B cell (primary cell): ENCODE measurements at regions not wholly inside any gene's neighbourhood (a gene's known extent, or its start where the extent isn't known, plus 50 kb on each side); places are given as distances from the start of the nearest gene placed in this dataset.

Experiments used
- ATAC-seq: fragments of 200-7000 bp; cut with Tn5 transposase; one replicate; pipeline ENCODE4 v1.10.0; 2021; ENCODE audit warnings: low read depth, mild to moderate bottlenecking, moderate number of reproducible peaks, moderate library complexity
- CTCF ChIA-PET: fragments of 350-600 bp; sonication (Branson Sonifier 250); formaldehyde crosslinking; loops from one replicate; lab custom pipeline; 2021; ENCODE audit warnings: antibody characterized with exemption, inconsistent platforms; lab: Charles Lee
- POLR2A ChIA-PET: fragments of 350-600 bp; sonication (Branson Sonifier 250); formaldehyde crosslinking; loops from one replicate; lab custom pipeline; 2021; ENCODE audit warnings: antibody characterized with exemption; lab: Charles Lee
- DNase-seq: peaks from one replicate; pipeline ENCODE4 v3.0.0; 2013
- H2AFZ ChIP-seq: 2 replicates; pipeline ENCODE4 v1.6.1; 2012; ENCODE audit warnings: mild to moderate bottlenecking, low read depth, low read length; ENCODE audit not compliant: insufficient read depth, poor library complexity, severe bottlenecking
- H3K27ac ChIP-seq, 2 donors: 1 replicate in 1 of 2; 2 replicates in 1 of 2; pipeline ENCODE4 v1.5.1; 2012 to 2013; ENCODE audit warnings: low read length in 2 of 2, mild to moderate bottlenecking in 2 of 2, moderate library complexity in 1 of 2
- H3K27me3 ChIP-seq, 4 experiments: fragments of 200-600 bp in 1 of 4; sonication (generic) in 1 of 4; replicated peaks in 1 of 4; 1 replicate in 2 of 4; 2 replicates in 2 of 4; pipeline versions ENCODE4 v1.6.1 to v1.7.0; 2013 to 2016; ENCODE audit warnings: low read length in 3 of 4, mild to moderate bottlenecking in 2 of 4, mixed read lengths in 1 of 4, moderate library complexity in 1 of 4; ENCODE audit not compliant: insufficient read depth in 4 of 4, control insufficient read depth in 3 of 4; ENCODE audit errors: control extremely low read depth in 1 of 4
- H3K36me3 ChIP-seq, 2 experiments: replicated peaks in 1 of 2; 1 replicate in 1 of 2; 2 replicates in 1 of 2; pipeline versions ENCODE4 v1.6.1 to v1.7.1; 2013; ENCODE audit warnings: low read length in 1 of 2; ENCODE audit not compliant: insufficient read depth in 2 of 2, control insufficient read depth in 1 of 2; ENCODE audit errors: control extremely low read depth in 1 of 2, extremely low read depth in 1 of 2
- H3K4me1 ChIP-seq, 2 donors: fragments of 200-600 bp in 1 of 2; sonication (generic) in 1 of 2; 1 replicate in 1 of 2; 2 replicates in 1 of 2; pipeline versions ENCODE4 v1.5.1 to v1.6.1; 2013 to 2017; ENCODE audit warnings: low read length in 2 of 2; ENCODE audit not compliant: control insufficient read depth in 2 of 2, insufficient read depth in 2 of 2
- H3K4me2 ChIP-seq: replicated peaks from 2 replicates; pipeline ENCODE3; 2012; ENCODE audit warnings: mild to moderate bottlenecking, low read depth, low read length; ENCODE audit not compliant: poor library complexity, severe bottlenecking
- H3K4me3 ChIP-seq, 5 experiments: fragments of 200-600 bp in 1 of 5; sonication (generic) in 1 of 5; 1 replicate in 3 of 5; 2 replicates in 2 of 5; pipeline versions ENCODE4 v1.5.1 to v1.7.0; 2011 to 2016; ENCODE audit warnings: low read length in 4 of 5, mild to moderate bottlenecking in 4 of 5, low read depth in 2 of 5, control low read depth in 1 of 5, moderate library complexity in 1 of 5; ENCODE audit not compliant: insufficient read depth in 1 of 5; ENCODE audit errors: control extremely low read depth in 1 of 5, extremely low read depth in 1 of 5
- H3K79me2 ChIP-seq: fragments of 200-600 bp; sonication (generic); one replicate; pipeline ENCODE4 v1.6.0; 2016; ENCODE audit warnings: low read length; ENCODE audit not compliant: control insufficient read depth, insufficient read depth
- H3K9ac ChIP-seq: fragments of 200-600 bp; sonication (generic); 2 replicates; pipeline ENCODE4 v1.6.1; 2017; ENCODE audit warnings: mild to moderate bottlenecking, low read length, moderate library complexity
- H3K9me3 ChIP-seq, 3 donors: one replicate each; pipeline versions ENCODE4 v1.6.1 to v1.7.1; 2013; ENCODE audit warnings: low read length in 2 of 3; ENCODE audit not compliant: control insufficient read depth in 2 of 3, insufficient read depth in 1 of 3; ENCODE audit errors: control extremely low read depth in 1 of 3
- H4K20me1 ChIP-seq: 2 replicates; pipeline ENCODE4 v1.6.0; 2012; ENCODE audit warnings: mild to moderate bottlenecking, low read length; ENCODE audit not compliant: insufficient read depth, control insufficient read depth, poor library complexity, severe bottlenecking
- H3K27ac Mint-ChIP-seq: one replicate; pipeline ENCODE4 v1.8.0; 2021; ENCODE audit warnings: mixed read lengths
- H3K27me3 Mint-ChIP-seq: one replicate; pipeline ENCODE4 v1.8.0; 2021; ENCODE audit warnings: mixed read lengths
- H3K4me1 Mint-ChIP-seq: one replicate; pipeline ENCODE4 v1.8.0; 2021; ENCODE audit warnings: mixed read lengths
- H3K4me3 Mint-ChIP-seq: one replicate; pipeline ENCODE4 v1.8.0; 2021; ENCODE audit warnings: mixed read lengths
- H3K9me3 Mint-ChIP-seq: one replicate; pipeline ENCODE4 v1.8.0; 2022; ENCODE audit warnings: mixed read lengths; ENCODE audit not compliant: insufficient read depth
- EZH2 ChIP-seq: IDR thresholded peaks from 2 replicates; pipeline ENCODE4 v1.6.1; 2012; ENCODE audit warnings: borderline replicate concordance, low read depth, mild to moderate bottlenecking, moderate library complexity, low read length; ENCODE audit not compliant: insufficient read depth, poor library complexity, severe bottlenecking
- WGBS: methylation state at CpG from one replicate; pipeline ENCODE4 v1.1.5; 2013; ENCODE audit warnings: missing lambda C conversion rate; ENCODE audit not compliant: insufficient coverage; 5-methylcytosine and 5-hydroxymethylcytosine counted together
- intact Hi-C: fragments of 100-400 bp; cut with micrococcal nuclease; formaldehyde crosslinking; loops from one replicate; pipeline ENCODE4 v1.10.0; 2022
- TF ChIP-seq, protein P1 (sequence below): fragments of 200-600 bp; IDR thresholded peaks from one replicate; pipeline ENCODE4 v1.8.0; 2022; ENCODE audit warnings: antibody characterized with exemption, mild to moderate bottlenecking

DNA sequence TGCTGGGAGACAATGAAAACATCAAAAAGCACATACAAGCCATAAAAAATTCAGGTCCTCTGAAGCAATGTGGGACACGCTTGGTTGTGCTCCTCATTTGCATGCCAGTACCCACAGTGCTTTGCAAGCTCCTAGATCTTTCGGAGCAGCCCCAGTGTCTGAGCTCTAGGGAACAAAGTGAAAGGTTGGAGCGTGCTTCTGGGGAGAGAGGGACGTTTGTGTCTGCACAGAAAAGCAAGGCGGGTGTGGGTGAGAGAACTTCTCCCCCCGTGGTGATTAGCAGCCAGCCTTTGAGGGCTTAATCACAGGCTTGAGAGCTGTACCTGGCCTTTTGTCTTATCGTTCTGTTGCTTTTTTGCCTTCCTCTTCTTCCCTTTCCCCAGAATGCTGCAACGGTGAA, 76.7 kb upstream of the HABP2 start:
- H3K79me2 ChIP-seq = no peaks in the 10 kb centered on the region
- no peak overlapping the region for H3K27ac ChIP-seq
- CTCF ChIA-PET = no interaction called here
- H3K4me3 ChIP-seq = no peak overlapping the region
- H3K4me1 ChIP-seq = no peaks in the 10 kb centered on the region
- intact Hi-C loops = no loop called here
- no peak for DNase-seq
- no peak overlapping the region for H2AFZ ChIP-seq
- peaks cover 2% of the 10 kb centered on the region for H3K9me3 Mint-ChIP-seq
- no peak overlapping the region for H3K9ac ChIP-seq
- TF ChIP-seq EZH2 = no peak
- TF ChIP-seq, protein P1, sequence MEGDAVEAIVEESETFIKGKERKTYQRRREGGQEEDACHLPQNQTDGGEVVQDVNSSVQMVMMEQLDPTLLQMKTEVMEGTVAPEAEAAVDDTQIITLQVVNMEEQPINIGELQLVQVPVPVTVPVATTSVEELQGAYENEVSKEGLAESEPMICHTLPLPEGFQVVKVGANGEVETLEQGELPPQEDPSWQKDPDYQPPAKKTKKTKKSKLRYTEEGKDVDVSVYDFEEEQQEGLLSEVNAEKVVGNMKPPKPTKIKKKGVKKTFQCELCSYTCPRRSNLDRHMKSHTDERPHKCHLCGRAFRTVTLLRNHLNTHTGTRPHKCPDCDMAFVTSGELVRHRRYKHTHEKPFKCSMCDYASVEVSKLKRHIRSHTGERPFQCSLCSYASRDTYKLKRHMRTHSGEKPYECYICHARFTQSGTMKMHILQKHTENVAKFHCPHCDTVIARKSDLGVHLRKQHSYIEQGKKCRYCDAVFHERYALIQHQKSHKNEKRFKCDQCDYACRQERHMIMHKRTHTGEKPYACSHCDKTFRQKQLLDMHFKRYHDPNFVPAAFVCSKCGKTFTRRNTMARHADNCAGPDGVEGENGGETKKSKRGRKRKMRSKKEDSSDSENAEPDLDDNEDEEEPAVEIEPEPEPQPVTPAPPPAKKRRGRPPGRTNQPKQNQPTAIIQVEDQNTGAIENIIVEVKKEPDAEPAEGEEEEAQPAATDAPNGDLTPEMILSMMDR = no peak
- no peaks in the 10 kb centered on the region for H3K36me3 ChIP-seq
- H3K27me3 Mint-ChIP-seq = peaks cover 6% of the 10 kb centered on the region
- POLR2A ChIA-PET = no interaction called here
- WGBS = 84% methylated on average over 3 of the region's 8 CpGs
- H3K4me3 Mint-ChIP-seq = no peak overlapping the region
- H3K4me2 ChIP-seq = no peak overlapping the region
- H4K20me1 ChIP-seq = no peaks in the 10 kb centered on the region
- no peaks in the 10 kb centered on the region for H3K4me1 Mint-ChIP-seq
- peaks cover 1 to 16% (median 15%) of the 10 kb centered on the region in 3 donors for H3K9me3 ChIP-seq
- no peaks in the 10 kb centered on the region for H3K27me3 ChIP-seq
- H3K27ac Mint-ChIP-seq = no peak overlapping the region
- no peak for ATAC-seq

DNA sequence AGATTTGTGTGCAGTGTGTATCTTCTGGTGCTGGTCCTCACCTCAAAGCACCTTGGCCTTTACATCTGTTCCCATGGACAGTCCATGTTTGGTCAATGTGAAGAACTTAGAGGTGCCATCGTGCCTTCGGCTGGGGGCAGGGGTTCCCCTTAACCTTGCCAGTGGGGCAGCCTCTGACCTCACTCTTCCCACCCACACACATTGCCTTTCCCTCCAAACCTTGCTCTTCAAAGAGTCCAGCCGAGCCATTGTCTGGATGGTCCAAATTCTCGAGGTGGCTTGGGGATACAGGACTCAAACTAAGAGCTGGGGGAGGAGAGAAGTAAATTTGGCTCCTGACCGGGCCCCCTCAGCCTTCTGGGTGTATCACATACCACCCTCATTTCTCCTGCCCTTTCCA, 76.2 kb upstream of the HABP2 start:
- POLR2A ChIA-PET = no interaction called here

More for the DNA sequence above, 76.2 kb upstream of the HABP2 start:
- TF ChIP-seq EZH2 = no peak
- TF ChIP-seq, protein P1 = no peak
- ATAC-seq (no peak), DNase-seq (no peak)
- Histone ChIP-seq H3K79me2 (no peaks in the 10 kb centered on the region), H3K4me3 (no peak overlapping the region), H3K27me3 (no peaks in the 10 kb centered on the region), H3K9me3 (peaks cover 1 to 15% (median 14%) of the 10 kb centered on the region in 3 donors), H3K36me3 (no peaks in the 10 kb centered on the region), H2AFZ (no peak overlapping the region), H3K9ac (no peak overlapping the region), H3K27ac (no peak overlapping the region), H3K4me2 (no peak overlapping the region), H4K20me1 (no peaks in the 10 kb centered on the region), H3K4me1 (no peaks in the 10 kb centered on the region)
- peaks cover 6% of the 10 kb centered on the region for H3K27me3 Mint-ChIP-seq
- CTCF ChIA-PET = no interaction called here
- WGBS = 94% methylated on average over 2 of the region's 5 CpGs
- no peak overlapping the region for H3K27ac Mint-ChIP-seq
- no peaks in the 10 kb centered on the region for H3K4me1 Mint-ChIP-seq
- H3K4me3 Mint-ChIP-seq = no peak overlapping the region
- H3K9me3 Mint-ChIP-seq = peaks cover 2% of the 10 kb centered on the region
- intact Hi-C loops = no loop called here
